DOHH2 (cell line): ENCODE measurements at regions not wholly inside any gene's neighbourhood (a gene's known extent, or its start where the extent isn't known, plus 50 kb on each side); places are given as distances from the start of the nearest gene placed in this dataset.

Experiments
- CTCF ChIP-seq: fragments of 200-600 bp; sonication (generic); IDR thresholded peaks from one replicate; pipeline ENCODE4 v1.5.1; 2014; ENCODE audit warnings: antibody characterized with exemption, mild to moderate bottlenecking, low read depth, low read length; ENCODE audit not compliant: poor library complexity, severe bottlenecking
- EZH2phosphoT487 ChIP-seq: fragments of 200-600 bp; sonication (generic); IDR thresholded peaks from 2 replicates; pipeline ENCODE4 v1.6.1; 2017; ENCODE audit warnings: borderline replicate concordance, mild to moderate bottlenecking, antibody characterized with exemption, low read length, moderate library complexity, mixed read lengths

- no peak for TF ChIP-seq CTCF
- TF ChIP-seq EZH2phosphoT487 = no peak
Observed at GRCh38 chr6:82705579-82705978, 342.0 kb downstream of the TPBG start.
